PC-9 (cell line): ENCODE measurements at regions not wholly inside any gene's neighbourhood (a gene's known extent, or its start where the extent isn't known, plus 50 kb on each side); places are given as distances from the start of the nearest gene placed in this dataset.

Experiments used
- EZH2 ChIP-seq: fragments of 200-600 bp; sonication (generic); IDR thresholded peaks from 2 replicates; pipeline ENCODE4 v1.8.0; 2017; ENCODE audit warnings: antibody characterized with exemption, low read depth
- TF ChIP-seq, protein P1 (sequence below): fragments of 200-600 bp; sonication (generic); conservative IDR thresholded peaks from 2 replicates; pipeline ENCODE4 v1.6.1; 2017; ENCODE audit warnings: mixed run types, antibody characterized with exemption, mild to moderate bottlenecking, moderate library complexity

DNA sequence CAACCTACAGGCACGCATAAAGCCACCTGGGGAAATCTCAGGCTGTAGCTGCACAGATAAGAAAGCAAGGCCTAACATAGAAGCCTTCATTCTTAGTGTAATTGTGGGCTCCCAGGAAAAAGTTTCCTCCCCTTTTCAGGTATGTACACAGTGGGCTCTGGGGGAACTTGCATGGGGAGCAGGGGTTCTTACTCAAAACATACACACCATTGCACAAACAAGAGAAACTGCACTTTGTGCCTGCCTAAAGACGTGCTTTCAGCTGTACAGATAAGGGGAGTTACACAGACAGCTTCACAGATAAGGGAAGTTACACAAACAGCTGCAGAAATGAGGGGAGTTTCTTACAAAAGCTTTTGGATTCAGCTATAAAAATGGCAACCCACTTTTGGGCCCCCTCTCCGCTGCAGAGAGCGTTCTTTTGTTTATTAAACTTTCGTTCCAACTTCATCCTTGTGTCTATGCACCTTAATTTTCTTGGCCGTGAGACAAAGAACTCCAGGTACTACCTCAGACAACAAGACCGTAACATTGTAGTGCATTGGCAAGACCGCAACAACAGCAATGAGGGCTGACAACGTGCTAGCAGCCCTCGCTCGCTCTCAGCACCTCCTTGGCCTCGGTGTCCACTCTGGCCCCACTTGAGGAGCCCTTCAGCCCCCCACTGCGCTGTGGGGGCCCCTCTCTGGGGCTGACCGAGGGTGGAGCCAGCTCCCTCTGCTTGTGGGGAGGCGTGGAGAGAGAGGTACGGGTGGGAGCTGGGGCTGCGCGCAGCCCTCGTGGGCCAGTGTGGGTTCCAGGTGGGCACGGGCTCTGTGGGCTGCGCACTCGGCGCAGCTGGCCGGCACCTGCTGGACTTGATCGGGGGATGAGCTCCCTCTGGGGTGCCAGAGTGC is 317.5 kb downstream of the RAPGEF2 start:
- TF ChIP-seq, protein P1, sequence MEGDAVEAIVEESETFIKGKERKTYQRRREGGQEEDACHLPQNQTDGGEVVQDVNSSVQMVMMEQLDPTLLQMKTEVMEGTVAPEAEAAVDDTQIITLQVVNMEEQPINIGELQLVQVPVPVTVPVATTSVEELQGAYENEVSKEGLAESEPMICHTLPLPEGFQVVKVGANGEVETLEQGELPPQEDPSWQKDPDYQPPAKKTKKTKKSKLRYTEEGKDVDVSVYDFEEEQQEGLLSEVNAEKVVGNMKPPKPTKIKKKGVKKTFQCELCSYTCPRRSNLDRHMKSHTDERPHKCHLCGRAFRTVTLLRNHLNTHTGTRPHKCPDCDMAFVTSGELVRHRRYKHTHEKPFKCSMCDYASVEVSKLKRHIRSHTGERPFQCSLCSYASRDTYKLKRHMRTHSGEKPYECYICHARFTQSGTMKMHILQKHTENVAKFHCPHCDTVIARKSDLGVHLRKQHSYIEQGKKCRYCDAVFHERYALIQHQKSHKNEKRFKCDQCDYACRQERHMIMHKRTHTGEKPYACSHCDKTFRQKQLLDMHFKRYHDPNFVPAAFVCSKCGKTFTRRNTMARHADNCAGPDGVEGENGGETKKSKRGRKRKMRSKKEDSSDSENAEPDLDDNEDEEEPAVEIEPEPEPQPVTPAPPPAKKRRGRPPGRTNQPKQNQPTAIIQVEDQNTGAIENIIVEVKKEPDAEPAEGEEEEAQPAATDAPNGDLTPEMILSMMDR = no peak
- no peak for TF ChIP-seq EZH2
